Fibroblast of lung (primary cell): ENCODE measurements at regions not wholly inside any gene's neighbourhood (a gene's known extent, or its start where the extent isn't known, plus 50 kb on each side); places are given as distances from the start of the nearest gene placed in this dataset.

Experiments
- DNase-seq, 2 donors: peaks; one replicate each; pipeline versions ENCODE4 v3.0.0 to v3.0.0-alpha.2; 2010; ENCODE audit warnings: low read depth in 2 of 2
- H2AFZ ChIP-seq: 2 replicates; pipeline ENCODE4 v1.5.1; 2012; ENCODE audit warnings: low read length, control low read depth, inconsistent platforms
- H3K27ac ChIP-seq: 2 replicates; pipeline ENCODE4 v1.5.1; 2011; ENCODE audit warnings: low read length, control low read depth; ENCODE audit not compliant: insufficient read depth
- H3K27me3 ChIP-seq: 2 replicates; pipeline ENCODE4 v1.5.1; 2011; ENCODE audit warnings: mild to moderate bottlenecking, low read length; ENCODE audit not compliant: control insufficient read depth, insufficient read depth
- H3K36me3 ChIP-seq: 2 replicates; pipeline ENCODE4 v1.5.1; 2011; ENCODE audit warnings: low read length; ENCODE audit not compliant: control insufficient read depth, insufficient read depth
- H3K4me1 ChIP-seq: 2 replicates; pipeline ENCODE4 v1.5.1; 2011; ENCODE audit warnings: low read length; ENCODE audit not compliant: control insufficient read depth, insufficient read depth; ENCODE audit errors: extremely low read depth
- H3K4me2 ChIP-seq: 2 replicates; pipeline ENCODE4 v1.5.1; 2011; ENCODE audit warnings: low read length, control low read depth; ENCODE audit not compliant: insufficient read depth; ENCODE audit errors: extremely low read depth
- H3K4me3 ChIP-seq, 4 experiments: fragments of 200-600 bp in 1 of 4; sonication (generic) in 1 of 4; replicated peaks in 1 of 4; 2 replicates each; pipeline ENCODE4 v1.5.1; 2011 to 2016; ENCODE audit warnings: low read length in 4 of 4, low read depth in 3 of 4, mild to moderate bottlenecking in 3 of 4, control low read depth in 2 of 4, inconsistent platforms in 1 of 4, mixed read lengths in 1 of 4; ENCODE audit not compliant: insufficient read depth in 1 of 4; ENCODE audit errors: control extremely low read depth in 1 of 4
- H3K79me2 ChIP-seq: 2 replicates; pipeline ENCODE4 v1.5.1; 2012; ENCODE audit warnings: mild to moderate bottlenecking, low read length, inconsistent platforms; ENCODE audit not compliant: control insufficient read depth, insufficient read depth
- H3K9ac ChIP-seq: 2 replicates; pipeline ENCODE4 v1.5.1; 2011; ENCODE audit warnings: mild to moderate bottlenecking, low read length, control low read depth; ENCODE audit not compliant: insufficient read depth
- H3K9me3 ChIP-seq: 2 replicates; pipeline ENCODE4 v1.5.1; 2012; ENCODE audit warnings: low read depth, low read length; ENCODE audit not compliant: control insufficient read depth, insufficient read depth
- H4K20me1 ChIP-seq: 2 replicates; pipeline ENCODE4 v1.5.1; 2011; ENCODE audit warnings: low read length; ENCODE audit not compliant: control insufficient read depth, insufficient read depth; ENCODE audit errors: extremely low read depth
- CTCF ChIP-seq, 2 donors: IDR thresholded peaks in 1 of 2; conservative IDR thresholded peaks in 1 of 2; 1 replicate in 1 of 2; 2 replicates in 1 of 2; pipeline ENCODE4 v1.5.1; 2011 to 2012; ENCODE audit warnings: low read length in 2 of 2, control low read depth in 1 of 2, inconsistent platforms in 1 of 2, low read depth in 1 of 2, mild to moderate bottlenecking in 1 of 2
- EZH2 ChIP-seq: IDR thresholded peaks from 2 replicates; pipeline ENCODE4 v1.5.1; 2012; ENCODE audit warnings: low read length, control low read depth, mild to moderate bottlenecking; ENCODE audit errors: missing control alignments

DNA sequence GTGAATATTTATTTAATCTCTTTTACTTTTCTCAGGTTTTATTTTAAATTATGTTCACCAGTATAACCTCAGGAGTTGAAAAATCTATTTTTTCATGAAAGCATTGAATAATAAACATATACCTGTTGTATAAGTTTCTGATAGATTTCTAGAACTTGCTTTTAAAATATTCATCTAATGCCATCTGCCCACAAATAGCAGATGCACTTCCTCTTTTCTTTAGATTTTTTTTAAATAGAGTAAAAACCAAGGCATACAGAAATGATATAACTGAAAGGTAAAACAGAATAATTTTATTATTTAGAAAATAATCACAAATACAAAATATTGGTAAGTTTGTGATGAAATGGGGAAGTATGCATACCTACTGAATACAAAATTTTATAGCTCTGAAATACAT, 130.7 kb upstream of the PRMT6 start:
- no peak overlapping the region for H3K4me3 ChIP-seq
- H3K9ac ChIP-seq, result no peak overlapping the region
- H3K27ac ChIP-seq, result no peak overlapping the region
- H3K36me3 ChIP-seq, result no peaks in the 10 kb centered on the region
- no peaks in the 10 kb centered on the region for H3K79me2 ChIP-seq
- H3K27me3 ChIP-seq, result no peaks in the 10 kb centered on the region
- H3K4me1 ChIP-seq, result no peaks in the 10 kb centered on the region
- no peak for DNase-seq
- H2AFZ ChIP-seq, result no peak overlapping the region
- no peaks in the 10 kb centered on the region for H4K20me1 ChIP-seq
- no peak for TF ChIP-seq EZH2
- TF ChIP-seq CTCF (conservative IDR thresholded peaks at IDR 0.05 in 1 of 2, IDR thresholded peaks at IDR 0.05 in 1 of 2; ENCODE audit: low read depth in 1 of 2, low read length in 2 of 2), result no peak
- no peak overlapping the region for H3K4me2 ChIP-seq
- H3K9me3 ChIP-seq, result no peaks in the 10 kb centered on the region

- Histone ChIP-seq H3K4me1 (no peaks in the 10 kb centered on the region), H3K79me2 (no peaks in the 10 kb centered on the region), H3K4me2 (no peak overlapping the region), H3K9ac (no peak overlapping the region), H3K4me3 (no peak overlapping the region), H3K36me3 (no peaks in the 10 kb centered on the region), H4K20me1 (no peaks in the 10 kb centered on the region), H3K9me3 (no peaks in the 10 kb centered on the region), H3K27ac (no peak overlapping the region), H2AFZ (no peak overlapping the region), H3K27me3 (no peaks in the 10 kb centered on the region)
- DNase-seq, result peak; percentile 14 to 20
- no peak for TF ChIP-seq EZH2
Measured at GRCh38 chr1:106926803-106927582, 129.5 kb upstream of the PRMT6 start.

DNA sequence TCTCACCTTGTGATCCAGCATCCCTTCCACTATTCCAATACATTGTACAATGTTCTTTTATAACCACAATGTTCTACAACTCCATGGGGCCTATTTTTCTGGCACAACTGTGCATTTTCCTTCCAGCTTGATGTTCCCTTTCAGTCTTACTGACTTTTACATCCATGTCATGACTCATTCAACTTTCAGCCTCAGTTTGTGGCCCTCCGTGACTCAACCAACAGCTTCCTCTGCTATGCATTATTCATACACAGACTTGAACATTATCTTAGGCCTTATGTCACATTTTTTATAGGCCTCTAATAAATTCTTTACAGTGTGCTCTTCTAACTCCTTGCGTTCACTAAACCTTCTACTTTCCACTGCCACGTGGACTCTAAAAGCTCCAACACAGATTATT, 119.4 kb upstream of the PRMT6 start:
- H3K27ac ChIP-seq, result no peak overlapping the region
- no peaks in the 10 kb centered on the region for H3K79me2 ChIP-seq
- no peaks in the 10 kb centered on the region for H3K9me3 ChIP-seq
- H3K9ac ChIP-seq, result no peak overlapping the region
- H3K36me3 ChIP-seq, result no peaks in the 10 kb centered on the region
- TF ChIP-seq EZH2, result no peak
- TF ChIP-seq CTCF (conservative IDR thresholded peaks at IDR 0.05 in 1 of 2, IDR thresholded peaks at IDR 0.05 in 1 of 2; ENCODE audit: low read depth in 1 of 2, low read length in 2 of 2), result no peak
- no peak overlapping the region for H2AFZ ChIP-seq
- H3K4me2 ChIP-seq, result no peak overlapping the region
- no peak overlapping the region for H3K4me3 ChIP-seq
- DNase-seq, result peak; percentile 86 to 95
- H3K4me1 ChIP-seq, result no peaks in the 10 kb centered on the region
- H3K27me3 ChIP-seq, result no peaks in the 10 kb centered on the region
- H4K20me1 ChIP-seq, result no peaks in the 10 kb centered on the region
